HG03460 (cell line): ENCODE measurements at regions not wholly inside any gene's neighbourhood (a gene's known extent, or its start where the extent isn't known, plus 50 kb on each side); places are given as distances from the start of the nearest gene placed in this dataset.
"Not testable (repeated sequence)": the region's sequence is repeated elsewhere in the genome, so short reads cannot be mapped to it uniquely, and the experiment has no call there.

Source experiments
- ATAC-seq: cut with Tn5 transposase; IDR thresholded peaks from one replicate; pipeline ENCODE4 v1.9.1; 2021; ENCODE audit not compliant: unreplicated experiment

- ATAC-seq: no peak
Observed at GRCh38 chr7:96826089-96826488, 116.4 kb upstream of the SEM1 start.

DNA sequence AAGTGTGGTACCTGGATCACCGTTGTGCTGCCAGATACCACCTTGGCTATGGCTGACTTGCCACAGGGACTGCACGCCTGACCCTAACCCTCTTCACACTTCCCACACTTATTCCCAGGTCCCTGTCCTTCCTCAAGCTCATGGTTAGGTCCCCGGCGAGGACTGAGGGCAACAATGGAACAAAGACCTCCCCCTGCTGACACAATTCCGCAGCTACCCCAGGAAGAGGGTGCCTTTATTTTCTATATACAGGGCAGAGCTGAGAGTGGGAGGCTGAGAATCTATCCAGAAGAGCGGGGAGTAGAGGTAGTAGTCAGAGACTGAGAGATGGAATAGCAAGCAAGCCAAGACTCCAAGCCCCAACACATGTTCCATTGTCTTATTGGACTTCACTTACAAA is 118.1 kb upstream of the SEM1 start:
- ATAC-seq: no peak

- ATAC-seq: not testable (repeated sequence)
Observed at GRCh38 chr7:96829121-96829520, 119.5 kb upstream of the SEM1 start.

DNA sequence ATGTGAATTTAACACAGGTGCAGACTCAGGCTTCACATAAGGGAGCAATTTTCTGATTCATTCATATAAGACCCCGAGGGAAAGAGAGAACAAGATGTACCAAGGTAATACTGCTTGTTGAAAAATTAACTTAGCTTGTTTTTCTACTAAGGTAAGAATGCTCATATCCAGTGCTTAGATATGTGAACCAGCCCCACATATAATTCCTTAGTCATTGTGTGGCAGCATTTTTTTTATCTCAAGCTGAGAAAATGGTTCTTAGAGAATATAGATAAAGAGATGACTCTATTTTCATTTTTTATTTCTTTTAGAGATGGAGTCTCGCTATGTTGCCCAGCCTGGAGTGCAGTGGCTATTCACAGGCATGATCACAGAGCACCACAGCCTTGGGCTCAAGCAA is 121.8 kb upstream of the SEM1 start:
- ATAC-seq: no peak

DNA sequence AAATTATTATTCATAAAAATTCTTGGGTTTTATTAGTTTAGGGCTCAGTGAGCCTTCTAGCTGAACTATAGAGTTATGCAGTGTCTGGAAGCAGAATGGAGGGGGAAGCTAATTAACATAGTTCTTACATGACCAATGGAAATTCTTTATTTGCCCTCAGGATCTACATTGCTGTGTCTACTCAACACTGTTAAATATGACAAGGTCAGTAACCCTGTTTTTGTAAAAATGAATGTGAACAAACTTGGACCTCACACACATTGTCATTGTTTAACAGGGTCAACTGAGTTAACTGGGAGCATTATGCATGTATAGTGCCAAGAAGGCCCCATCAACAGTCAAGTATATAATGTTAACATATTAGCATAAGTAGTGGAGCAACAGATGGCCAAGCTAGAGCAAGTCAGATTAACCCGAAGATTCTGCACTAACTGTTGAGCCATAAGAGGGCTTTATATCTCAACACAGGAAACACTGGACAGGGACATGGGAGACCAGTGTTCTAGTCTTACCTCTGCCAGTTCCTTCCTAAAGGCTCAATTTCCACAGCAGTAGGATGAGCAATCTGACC is 122.5 kb upstream of the SEM1 start:
- no peak for ATAC-seq

- no peak for ATAC-seq
Observed at GRCh38 chr7:96833676-96834453, 124.2 kb upstream of the SEM1 start.

- no peak for ATAC-seq
Observed at GRCh38 chr7:96836456-96836855, 126.8 kb upstream of the SEM1 start.

- ATAC-seq: peak; percentile 97
Observed at GRCh38 chr7:96837593-96837992, 127.9 kb upstream of the SEM1 start.

- no peak for ATAC-seq
Observed at GRCh38 chr7:96838481-96838880, 128.8 kb upstream of the SEM1 start.

DNA sequence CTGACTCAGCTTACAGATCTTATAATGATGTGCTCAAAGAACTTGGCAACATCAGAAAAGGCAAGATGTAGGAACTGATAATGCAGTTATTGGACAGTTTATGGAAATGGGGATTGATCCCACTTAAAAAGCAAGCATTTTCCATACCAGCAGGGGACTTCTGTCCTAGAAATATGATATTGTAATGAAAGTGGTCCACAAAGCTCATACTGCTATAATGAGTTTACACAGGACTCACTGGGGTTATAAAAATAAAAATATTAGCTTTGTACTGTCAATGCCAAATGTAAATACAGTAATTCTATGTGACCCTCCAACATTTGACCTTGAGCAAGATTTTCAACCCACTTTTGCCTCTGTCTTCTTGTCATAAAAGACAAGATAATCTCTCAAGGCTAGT is 145.5 kb upstream of the SEM1 start:
- ATAC-seq: no peak

DNA sequence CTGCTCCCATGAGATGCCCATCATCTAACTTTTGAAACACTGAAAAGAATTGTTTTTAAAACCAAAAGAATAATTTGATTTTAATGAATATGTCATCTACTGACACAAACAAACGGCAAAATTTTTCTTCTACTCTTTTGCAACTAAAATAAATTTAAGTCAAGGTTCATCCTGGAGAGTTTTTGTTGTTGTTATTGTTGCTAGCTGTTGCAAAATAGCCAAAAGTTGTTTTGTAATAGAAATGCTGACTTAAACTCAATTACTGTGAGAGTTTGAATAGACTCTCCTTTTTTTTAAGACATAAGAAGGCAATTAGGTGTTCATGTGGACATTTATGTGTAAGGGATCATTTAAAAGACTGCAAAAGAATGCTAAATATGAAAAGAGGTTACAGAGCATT is 146.0 kb upstream of the SEM1 start:
- ATAC-seq: no peak

DNA sequence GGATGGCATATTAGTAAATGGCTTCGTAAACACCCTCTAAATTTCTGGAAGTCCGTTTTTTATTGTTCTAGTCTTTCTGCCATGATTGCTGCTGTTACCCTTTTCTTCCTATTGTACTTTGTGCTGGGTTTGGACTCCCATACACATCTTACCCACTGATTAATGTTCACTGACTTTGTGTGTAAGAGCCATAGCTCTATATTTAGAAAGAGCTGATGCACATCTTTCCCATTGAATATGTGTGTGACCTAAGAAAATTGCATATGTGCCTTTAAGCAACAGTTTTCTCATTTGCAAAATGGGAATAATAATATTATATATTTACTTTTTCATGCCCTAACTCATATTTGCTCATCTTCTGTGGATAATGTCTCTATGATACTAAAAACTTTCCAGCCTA is 135.8 kb upstream of the DLX6 start:
- ATAC-seq: no peak

DNA sequence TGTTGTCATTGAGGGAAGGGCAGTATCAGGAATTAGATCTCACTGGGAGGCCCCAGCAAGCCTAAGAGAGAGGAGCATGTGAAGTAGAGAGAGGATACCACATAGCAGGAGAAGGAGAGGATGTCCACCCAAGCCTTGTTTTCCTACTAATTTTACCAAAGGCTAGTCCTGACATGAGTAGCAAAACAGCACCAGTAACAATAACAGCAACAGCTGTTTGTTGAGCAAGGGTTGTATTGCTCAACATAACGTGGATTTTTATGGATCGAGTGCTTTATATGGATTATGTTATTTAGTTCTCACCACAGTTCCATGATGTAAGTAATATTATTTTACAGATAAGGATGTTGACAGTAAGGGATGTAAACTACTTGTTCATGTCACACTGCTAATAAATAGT is 135.2 kb upstream of the DLX6 start:
- ATAC-seq: no peak

DNA sequence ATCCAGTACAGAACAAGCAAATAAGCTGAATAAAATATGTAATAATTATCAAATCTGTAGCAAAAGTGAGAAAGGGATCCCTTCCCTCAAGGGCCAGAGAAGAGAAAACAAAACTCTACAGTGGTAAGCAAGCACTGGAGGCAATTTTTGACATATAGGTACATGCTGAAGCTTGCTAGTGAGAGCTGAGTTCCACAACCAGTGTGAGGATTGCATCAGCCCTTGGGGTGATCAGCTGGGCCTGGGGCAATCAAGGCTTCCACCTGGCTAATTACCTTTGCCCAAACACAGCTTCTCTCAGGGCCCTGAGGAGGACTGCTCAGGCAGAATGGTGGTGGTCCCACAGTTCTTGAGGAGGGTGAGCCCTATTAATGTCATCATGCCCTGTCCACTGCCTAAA is 134.4 kb upstream of the DLX6 start:
- no peak for ATAC-seq

DNA sequence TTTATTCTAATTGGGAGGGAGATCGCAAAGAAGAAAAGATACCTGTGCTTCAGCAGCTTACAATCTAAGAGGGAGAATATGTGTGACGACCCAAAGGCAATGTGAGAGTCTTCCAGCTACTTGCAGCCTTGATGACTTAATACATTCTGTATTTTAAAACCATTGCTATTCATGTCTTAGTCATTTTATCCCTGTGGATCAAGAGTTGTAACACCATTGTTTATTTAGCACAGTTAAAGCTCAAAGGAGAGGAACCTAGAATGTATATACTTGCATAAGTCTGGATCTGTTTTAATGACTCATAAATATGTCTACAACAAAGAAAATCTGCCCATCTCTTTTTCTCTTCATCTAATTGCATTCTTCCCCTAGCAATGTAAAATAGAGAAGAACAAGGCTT is 117.9 kb upstream of the DLX6 start:
- no peak for ATAC-seq

- ATAC-seq: no peak
Observed at GRCh38 chr7:96899108-96899507, 106.2 kb upstream of the DLX6 start.

GRCh38 chr7:96901822-96902445 is 103.4 kb upstream of the DLX6 start:
- ATAC-seq: no peak

GRCh38 chr7:96903906-96904305 is 101.4 kb upstream of the DLX6 start:
- ATAC-seq: no peak

DNA sequence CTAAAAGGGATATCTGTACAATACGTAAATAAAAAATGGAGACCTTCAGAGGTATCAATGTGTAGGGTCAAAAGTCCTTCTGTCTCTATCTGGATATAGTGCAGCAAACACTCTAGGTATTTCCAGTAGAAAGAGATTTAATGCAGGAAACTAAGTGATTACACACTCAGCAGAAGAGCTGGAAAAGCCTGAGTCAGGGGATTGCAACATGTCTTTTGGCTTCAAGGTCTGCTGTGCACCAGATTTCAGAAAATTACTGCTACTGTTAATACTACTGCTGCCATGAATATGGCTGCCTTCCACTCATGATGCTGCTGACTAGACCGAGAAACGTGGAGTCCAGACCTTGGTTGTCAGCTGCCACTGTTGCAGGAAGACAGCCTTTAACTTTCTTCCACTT is 94.9 kb upstream of the DLX6 start:
- no peak for ATAC-seq

DNA sequence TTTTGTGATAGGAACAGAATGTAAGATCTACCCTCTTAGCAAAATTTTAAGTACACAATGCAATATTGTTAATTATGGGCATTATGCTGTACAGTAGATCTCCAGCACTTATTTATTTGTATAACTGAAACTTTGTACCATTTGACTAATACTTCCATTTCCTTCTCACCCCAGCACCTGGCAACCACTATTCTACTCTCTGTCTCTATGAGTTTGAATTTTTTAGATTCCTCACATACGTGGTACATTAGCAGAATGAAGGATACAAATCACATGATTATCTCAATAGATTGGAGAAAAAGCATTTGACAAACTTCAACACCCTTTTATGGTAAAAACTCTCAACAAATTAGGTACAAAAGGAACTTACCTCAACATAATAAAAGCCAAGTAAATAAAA is 90.3 kb upstream of the DLX6 start:
- ATAC-seq: no peak

DNA sequence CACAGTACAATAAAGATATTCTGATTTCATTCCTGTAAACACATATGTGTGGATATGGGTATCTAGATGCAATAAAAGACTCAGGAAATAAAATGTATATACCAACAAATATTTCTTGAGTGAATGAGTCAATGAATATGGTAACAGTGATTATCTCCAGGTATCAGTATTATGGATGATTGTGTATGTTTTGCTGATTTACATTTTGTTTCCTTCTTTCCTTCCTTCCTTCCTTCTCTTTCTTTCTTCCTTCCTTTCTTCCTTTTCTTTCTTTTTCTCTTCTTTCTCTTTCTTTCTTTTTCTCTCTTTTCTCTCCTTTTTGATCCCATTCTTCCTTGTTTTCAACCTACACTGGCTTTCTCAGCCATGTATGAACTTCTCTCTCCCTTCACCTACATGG is 85.3 kb upstream of the DLX6 start:
- no peak for ATAC-seq

DNA sequence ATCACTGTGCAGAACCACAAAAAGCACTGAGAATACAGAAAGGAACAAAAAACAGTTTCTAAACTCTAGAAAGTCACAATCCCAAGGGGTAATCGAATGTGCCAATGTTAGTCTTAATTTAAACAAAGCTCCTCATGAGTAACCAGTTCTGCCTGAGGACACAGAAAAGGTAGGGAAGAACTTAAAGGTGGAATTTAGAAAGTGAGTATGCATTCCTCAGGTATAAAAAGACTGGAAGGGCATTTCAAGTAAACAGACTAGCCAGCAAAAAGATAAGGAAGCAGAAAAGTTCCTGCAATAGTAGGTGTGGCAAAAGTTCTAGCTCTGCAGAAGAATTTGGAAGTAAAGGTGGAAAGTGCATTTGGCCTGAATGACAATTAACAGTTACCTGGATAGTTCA is 84.6 kb upstream of the DLX6 start:
- ATAC-seq: no peak

DNA sequence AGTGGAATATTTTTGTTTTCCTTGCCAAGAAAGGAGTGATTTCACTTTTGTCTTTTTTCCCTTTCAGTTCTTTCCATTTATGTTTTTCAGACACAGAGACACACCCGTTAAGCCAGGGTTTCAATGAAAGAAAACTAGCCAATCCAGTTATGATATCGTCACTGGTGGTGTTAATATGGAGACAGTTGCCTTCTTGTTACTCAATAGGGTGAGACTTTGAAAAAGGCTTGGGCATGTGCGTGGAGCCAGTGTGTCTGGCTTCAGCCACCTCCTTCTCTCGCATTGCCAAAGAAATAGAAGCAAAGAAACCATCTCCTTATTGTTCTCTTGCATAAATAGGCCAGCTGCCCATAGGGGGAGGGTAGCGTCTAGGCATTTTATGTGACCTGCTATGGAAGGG is 84.1 kb upstream of the DLX6 start:
- ATAC-seq: no peak
